Karpas-422 (cell line): ENCODE measurements at regions not wholly inside any gene's neighbourhood (a gene's known extent, or its start where the extent isn't known, plus 50 kb on each side); places are given as distances from the start of the nearest gene placed in this dataset.

Experiments used
- DNase-seq: peaks from one replicate; pipeline ENCODE4 v3.0.0-alpha.2; 2015
- H2AFZ ChIP-seq: fragments of 200-600 bp; sonication (generic); 2 replicates; pipeline ENCODE4 v1.6.1; 2014; ENCODE audit warnings: antibody characterized with exemption, low read length, mixed read lengths
- H3K27ac ChIP-seq: fragments of 200-600 bp; sonication (generic); 2 replicates; pipeline ENCODE4 v1.5.1; 2014; ENCODE audit warnings: mild to moderate bottlenecking, low read length, moderate library complexity
- H3K27me3 ChIP-seq: fragments of 200-600 bp; sonication (generic); 2 replicates; pipeline ENCODE4 v1.6.1; 2014; ENCODE audit warnings: low read length, mixed read lengths
- H3K36me3 ChIP-seq: fragments of 200-600 bp; sonication (generic); 2 replicates; pipeline ENCODE4 v1.6.1; 2014; ENCODE audit warnings: low read length, mixed read lengths; ENCODE audit not compliant: insufficient read depth
- H3K4me1 ChIP-seq: fragments of 200-600 bp; sonication (generic); 2 replicates; pipeline ENCODE4 v1.6.1; 2014; ENCODE audit warnings: mild to moderate bottlenecking, low read length, mixed read lengths
- H3K4me2 ChIP-seq: fragments of 200-600 bp; sonication (generic); 2 replicates; pipeline ENCODE4 v1.6.1; 2014; ENCODE audit warnings: low read length, low read depth, mild to moderate bottlenecking; ENCODE audit not compliant: poor library complexity, severe bottlenecking
- H3K4me3 ChIP-seq: fragments of 200-600 bp; sonication (generic); 2 replicates; pipeline ENCODE4 v1.5.1; 2014; ENCODE audit warnings: mild to moderate bottlenecking, antibody characterized with exemption, low read length, mixed read lengths
- H3K79me2 ChIP-seq: fragments of 200-600 bp; sonication (generic); 2 replicates; pipeline ENCODE4 v1.6.1; 2014; ENCODE audit warnings: mild to moderate bottlenecking, low read length, mixed read lengths
- H3K9ac ChIP-seq: fragments of 200-600 bp; sonication (generic); 2 replicates; pipeline ENCODE4 v1.6.0; 2014; ENCODE audit warnings: low read length
- H3K9me2 ChIP-seq: fragments of 200-600 bp; sonication (generic), shearing (Covaris generic); replicated peaks from 2 replicates; pipeline ENCODE4 v1.6.0; 2014; ENCODE audit warnings: mild to moderate bottlenecking, low read length, moderate library complexity; ENCODE audit not compliant: insufficient read depth
- H3K9me3 ChIP-seq: fragments of 300-700, 200-600 bp; sonication (generic); 2 replicates; pipeline ENCODE4 v1.6.1; 2014; ENCODE audit warnings: low read length, mixed read lengths
- H4K20me1 ChIP-seq: fragments of 200-600 bp; sonication (generic); 2 replicates; pipeline ENCODE4 v1.6.1; 2014; ENCODE audit warnings: mild to moderate bottlenecking, antibody characterized with exemption, low read length, low read depth; ENCODE audit not compliant: insufficient read depth

- no peak overlapping the region for H3K9ac ChIP-seq
- no peaks in the 10 kb centered on the region for H4K20me1 ChIP-seq
- H3K79me2 ChIP-seq = no peaks in the 10 kb centered on the region
- H3K9me2 ChIP-seq = no peaks in the 10 kb centered on the region
- no peaks in the 10 kb centered on the region for H3K9me3 ChIP-seq
- H3K27ac ChIP-seq = no peak overlapping the region
- H3K27me3 ChIP-seq = no peaks in the 10 kb centered on the region
- DNase-seq = no peak
- H3K4me2 ChIP-seq = no peak overlapping the region
- no peaks in the 10 kb centered on the region for H3K4me1 ChIP-seq
- no peaks in the 10 kb centered on the region for H3K36me3 ChIP-seq
- no peak overlapping the region for H3K4me3 ChIP-seq
- H2AFZ ChIP-seq = no peak overlapping the region
Measured at GRCh38 chr6:1024587-1024986, 287.3 kb upstream of the FOXQ1 start.

GRCh38 chr6:1024161-1024560 lies 287.7 kb upstream of the FOXQ1 start:
- H3K9me3 ChIP-seq = no peaks in the 10 kb centered on the region
- no peak overlapping the region for H3K27ac ChIP-seq

GRCh38 chr6:1023229-1023628 lies 288.7 kb upstream of the FOXQ1 start:
- no peaks in the 10 kb centered on the region for H3K9me2 ChIP-seq
- H3K4me3 ChIP-seq = no peak overlapping the region
- no peak for DNase-seq

More at GRCh38 chr6:1024161-1024560, 287.7 kb upstream of the FOXQ1 start:
- H3K4me3 ChIP-seq = no peak overlapping the region
- no peaks in the 10 kb centered on the region for H3K27me3 ChIP-seq
- no peaks in the 10 kb centered on the region for H3K4me1 ChIP-seq
- no peak overlapping the region for H2AFZ ChIP-seq
- H3K36me3 ChIP-seq = no peaks in the 10 kb centered on the region
- H3K4me2 ChIP-seq = no peak overlapping the region
- DNase-seq = no peak
- H3K79me2 ChIP-seq = no peaks in the 10 kb centered on the region
- no peak overlapping the region for H3K9ac ChIP-seq
- H3K9me2 ChIP-seq = no peaks in the 10 kb centered on the region
- H4K20me1 ChIP-seq = no peaks in the 10 kb centered on the region

GRCh38 chr6:1022719-1023118 lies 289.2 kb upstream of the FOXQ1 start:
- H3K79me2 ChIP-seq = no peaks in the 10 kb centered on the region
- H2AFZ ChIP-seq = no peak overlapping the region
- H3K27me3 ChIP-seq = no peaks in the 10 kb centered on the region
- no peaks in the 10 kb centered on the region for H3K9me2 ChIP-seq
- no peak overlapping the region for H3K4me3 ChIP-seq
- no peak overlapping the region for H3K9ac ChIP-seq
- no peak overlapping the region for H3K4me2 ChIP-seq
- H3K9me3 ChIP-seq = no peaks in the 10 kb centered on the region
- no peaks in the 10 kb centered on the region for H4K20me1 ChIP-seq
- H3K27ac ChIP-seq = no peak overlapping the region
- H3K36me3 ChIP-seq = no peaks in the 10 kb centered on the region
- no peak for DNase-seq
- H3K4me1 ChIP-seq = no peaks in the 10 kb centered on the region

More at GRCh38 chr6:1023229-1023628, 288.7 kb upstream of the FOXQ1 start:
- no peak overlapping the region for H3K9ac ChIP-seq
- no peaks in the 10 kb centered on the region for H3K36me3 ChIP-seq
- H3K9me3 ChIP-seq = no peaks in the 10 kb centered on the region
- H3K27ac ChIP-seq = no peak overlapping the region
- H3K27me3 ChIP-seq = no peaks in the 10 kb centered on the region
- no peak overlapping the region for H2AFZ ChIP-seq
- no peaks in the 10 kb centered on the region for H3K79me2 ChIP-seq
- H3K4me2 ChIP-seq = no peak overlapping the region
- no peaks in the 10 kb centered on the region for H4K20me1 ChIP-seq
- no peaks in the 10 kb centered on the region for H3K4me1 ChIP-seq

GRCh38 chr6:1020837-1021236 lies 291.1 kb upstream of the FOXQ1 start:
- Histone ChIP-seq H3K4me2 (no peak overlapping the region), H3K36me3 (no peaks in the 10 kb centered on the region), H4K20me1 (no peaks in the 10 kb centered on the region), H3K27me3 (no peaks in the 10 kb centered on the region), H3K4me1 (no peaks in the 10 kb centered on the region), H3K9me3 (no peaks in the 10 kb centered on the region), H3K79me2 (no peaks in the 10 kb centered on the region), H3K4me3 (no peak overlapping the region), H2AFZ (no peak overlapping the region), H3K9me2 (no peaks in the 10 kb centered on the region), H3K9ac (no peak overlapping the region), H3K27ac (no peak overlapping the region)
- no peak for DNase-seq

GRCh38 chr6:1020133-1020532 lies 291.8 kb upstream of the FOXQ1 start:
- no peaks in the 10 kb centered on the region for H3K79me2 ChIP-seq
- no peak overlapping the region for H2AFZ ChIP-seq
- H3K27ac ChIP-seq = no peak overlapping the region
- no peak overlapping the region for H3K4me3 ChIP-seq
- H3K9me2 ChIP-seq = no peaks in the 10 kb centered on the region
- H3K27me3 ChIP-seq = no peaks in the 10 kb centered on the region
- no peaks in the 10 kb centered on the region for H3K9me3 ChIP-seq
- no peaks in the 10 kb centered on the region for H4K20me1 ChIP-seq
- no peak overlapping the region for H3K9ac ChIP-seq
- no peak for DNase-seq
- no peaks in the 10 kb centered on the region for H3K36me3 ChIP-seq
- H3K4me2 ChIP-seq = no peak overlapping the region
- H3K4me1 ChIP-seq = no peaks in the 10 kb centered on the region

GRCh38 chr6:1018041-1018440 lies 293.9 kb upstream of the FOXQ1 start:
- no peak overlapping the region for H3K4me2 ChIP-seq
- H3K9ac ChIP-seq = no peak overlapping the region
- H3K36me3 ChIP-seq = no peaks in the 10 kb centered on the region
- H3K79me2 ChIP-seq = no peaks in the 10 kb centered on the region
- no peaks in the 10 kb centered on the region for H3K9me3 ChIP-seq
- no peak overlapping the region for H3K4me3 ChIP-seq
- no peaks in the 10 kb centered on the region for H3K27me3 ChIP-seq
- no peaks in the 10 kb centered on the region for H3K9me2 ChIP-seq
- H4K20me1 ChIP-seq = no peaks in the 10 kb centered on the region
- no peak for DNase-seq
- 0 out of 2 replicates have a peak, but pooled peaks cover 3% of the 10 kb centered on the region for H3K4me1 ChIP-seq
- H3K27ac ChIP-seq = no peak overlapping the region
- H2AFZ ChIP-seq = no peak overlapping the region

- H3K4me1 ChIP-seq = 0 out of 2 replicates have a peak, but pooled peaks cover 3% of the 10 kb centered on the region
- no peak for DNase-seq
- H3K36me3 ChIP-seq = no peaks in the 10 kb centered on the region
- H3K27ac ChIP-seq = no peak overlapping the region
- H3K4me3 ChIP-seq = no peak overlapping the region
- no peaks in the 10 kb centered on the region for H3K9me3 ChIP-seq
- H4K20me1 ChIP-seq = no peaks in the 10 kb centered on the region
- no peaks in the 10 kb centered on the region for H3K27me3 ChIP-seq
- no peaks in the 10 kb centered on the region for H3K79me2 ChIP-seq
- H3K9me2 ChIP-seq = no peaks in the 10 kb centered on the region
- no peak overlapping the region for H3K9ac ChIP-seq
- H2AFZ ChIP-seq = no peak overlapping the region
- no peak overlapping the region for H3K4me2 ChIP-seq
Measured at GRCh38 chr6:1016329-1017302, 295.3 kb upstream of the FOXQ1 start.
